Panc1 (cell line): ENCODE measurements at regions not wholly inside any gene's neighbourhood (a gene's known extent, or its start where the extent isn't known, plus 50 kb on each side); places are given as distances from the start of the nearest gene placed in this dataset.

Source experiments
- ATAC-seq: fragments of 200-7000 bp; cut with Tn5 transposase; 2 replicates; pipeline ENCODE4 v1.9.1; 2020; ENCODE audit warnings: mild to moderate bottlenecking, moderate library complexity
- BruUV-seq: library from RNA; stranded (reverse); fragments of 400-500 nt; replicated peaks from 2 replicates; lab custom pipeline; 2021; lab: Mats Ljungman, UMichigan
- CTCF ChIA-PET: fragments of 300-600 bp; sonication (Branson Sonifier 250); formaldehyde crosslinking; loops from one replicate; lab custom pipeline; 2022; ENCODE audit warnings: antibody characterized with exemption; lab: Charles Lee
- POLR2A ChIA-PET: fragments of 300-600 bp; sonication (Branson Sonifier 250); formaldehyde crosslinking; loops from one replicate; lab custom pipeline; 2022; ENCODE audit warnings: antibody characterized with exemption; lab: Charles Lee
- DNase-seq: peaks from one replicate; pipeline ENCODE4 v3.0.0-alpha.2; 2010; ENCODE audit warnings: low read depth, low spot score
- H3K27ac ChIP-seq: 2 replicates; pipeline ENCODE4 v1.5.1; 2011; ENCODE audit warnings: mild to moderate bottlenecking, low read length, inconsistent platforms
- H3K27me3 ChIP-seq: fragments of 200-500 bp; sonication (Bioruptor generic); 2 replicates; pipeline ENCODE4 v1.6.0; 2014; ENCODE audit warnings: low read length, inconsistent platforms; ENCODE audit not compliant: control insufficient read depth, insufficient read depth
- H3K36me3 ChIP-seq: fragments of 200-500 bp; sonication (Bioruptor generic); 2 replicates; pipeline ENCODE4 v1.5.1; 2014; ENCODE audit warnings: inconsistent platforms, mild to moderate bottlenecking, low read length, moderate library complexity; ENCODE audit not compliant: control insufficient read depth, insufficient read depth
- H3K4me1 ChIP-seq: 2 replicates; pipeline ENCODE4 v1.5.1; 2011; ENCODE audit warnings: inconsistent platforms, mild to moderate bottlenecking, low read length, moderate library complexity; ENCODE audit not compliant: control insufficient read depth, insufficient read depth
- H3K4me3 ChIP-seq, 2 experiments: 2 replicates each; pipeline ENCODE4 v1.5.1; 2011 to 2012; ENCODE audit warnings: low read depth in 2 of 2, low read length in 2 of 2, mild to moderate bottlenecking in 2 of 2, inconsistent platforms in 1 of 2, moderate library complexity in 1 of 2
- H3K9me3 ChIP-seq: fragments of 200-500 bp; sonication (Bioruptor generic); 2 replicates; pipeline ENCODE4 v1.5.1; 2014; ENCODE audit warnings: low read depth, mild to moderate bottlenecking, inconsistent platforms, low read length, moderate library complexity; ENCODE audit not compliant: control insufficient read depth, insufficient read depth
- POLR2AphosphoS5 ChIP-seq: IDR thresholded peaks from 2 replicates; pipeline ENCODE4 v1.6.1; 2012; ENCODE audit warnings: mild to moderate bottlenecking, low read depth, low read length, moderate library complexity
- SIN3A ChIP-seq: IDR thresholded peaks from 2 replicates; pipeline ENCODE4 v1.6.1; 2012; ENCODE audit warnings: low read depth, mild to moderate bottlenecking, low read length, moderate library complexity, borderline replicate concordance; ENCODE audit not compliant: insufficient read depth
- TCF7L2 ChIP-seq: IDR thresholded peaks from 2 replicates; pipeline ENCODE4 v1.6.1; 2011; ENCODE audit warnings: mild to moderate bottlenecking, low read depth, low read length, inconsistent platforms
- in situ Hi-C: cut with HindIII; loops from 2 replicates; pipeline ENCODE4 v1.10.0; 2016; ENCODE audit warnings: low sequenced_read_pairs, low pct_unique_long_range_greater_than_20kb
- intact Hi-C: fragments of 100-400 bp; cut with micrococcal nuclease; formaldehyde crosslinking; loops from one replicate; pipeline ENCODE4 v1.10.0; 2022; ENCODE audit not compliant: unreplicated experiment
- TF ChIP-seq, protein P1 (sequence below): fragments of 450-650 bp; IDR thresholded peaks from 2 replicates; pipeline ENCODE4 v1.5.1; 2017; ENCODE audit warnings: mild to moderate bottlenecking
- TF ChIP-seq, protein P2 (sequence below), 2 experiments: IDR thresholded peaks; 2 replicates each; pipeline ENCODE4 v1.6.1; 2011 to 2012; ENCODE audit warnings: low read depth in 2 of 2, control low read depth in 1 of 2, low read length in 1 of 2, mild to moderate bottlenecking in 1 of 2, moderate library complexity in 1 of 2; ENCODE audit not compliant: insufficient read depth in 1 of 2

DNA sequence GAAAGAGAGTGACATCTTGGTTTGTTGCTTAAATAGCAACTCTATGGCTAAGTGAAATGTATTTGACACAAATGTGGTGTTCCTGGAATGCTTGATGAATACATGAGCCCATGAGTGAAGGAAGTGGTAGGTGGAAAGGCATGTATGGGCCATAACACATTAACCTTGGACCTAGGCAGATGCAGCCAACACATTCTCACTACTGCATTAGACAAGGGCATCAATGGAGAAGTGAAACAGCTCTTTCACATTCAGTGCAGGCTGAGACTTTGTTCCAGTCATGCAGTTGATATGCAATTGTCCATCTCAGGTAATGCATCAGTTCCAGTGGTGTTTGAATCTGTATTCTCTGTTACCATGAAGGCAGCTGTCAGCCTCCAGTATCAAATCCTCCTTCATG, 133.6 kb downstream of the HS3ST3B1 start:
- ATAC-seq (no peak), DNase-seq (no peak)
- POLR2A ChIA-PET: no interaction called here
- no peak overlapping the region for H3K27ac ChIP-seq
- intact Hi-C loops (no loop called here), in situ Hi-C loops (no loop called here)
- CTCF ChIA-PET: no interaction called here
- H3K27me3 ChIP-seq: no peaks in the 10 kb centered on the region
- no peaks in the 10 kb centered on the region for H3K4me1 ChIP-seq
- H3K36me3 ChIP-seq: no peaks in the 10 kb centered on the region
- BruUV-seq: no TSS peak
- H3K9me3 ChIP-seq: no peaks in the 10 kb centered on the region
- H3K4me3 ChIP-seq: no peak overlapping the region
- TF ChIP-seq, protein P1, sequence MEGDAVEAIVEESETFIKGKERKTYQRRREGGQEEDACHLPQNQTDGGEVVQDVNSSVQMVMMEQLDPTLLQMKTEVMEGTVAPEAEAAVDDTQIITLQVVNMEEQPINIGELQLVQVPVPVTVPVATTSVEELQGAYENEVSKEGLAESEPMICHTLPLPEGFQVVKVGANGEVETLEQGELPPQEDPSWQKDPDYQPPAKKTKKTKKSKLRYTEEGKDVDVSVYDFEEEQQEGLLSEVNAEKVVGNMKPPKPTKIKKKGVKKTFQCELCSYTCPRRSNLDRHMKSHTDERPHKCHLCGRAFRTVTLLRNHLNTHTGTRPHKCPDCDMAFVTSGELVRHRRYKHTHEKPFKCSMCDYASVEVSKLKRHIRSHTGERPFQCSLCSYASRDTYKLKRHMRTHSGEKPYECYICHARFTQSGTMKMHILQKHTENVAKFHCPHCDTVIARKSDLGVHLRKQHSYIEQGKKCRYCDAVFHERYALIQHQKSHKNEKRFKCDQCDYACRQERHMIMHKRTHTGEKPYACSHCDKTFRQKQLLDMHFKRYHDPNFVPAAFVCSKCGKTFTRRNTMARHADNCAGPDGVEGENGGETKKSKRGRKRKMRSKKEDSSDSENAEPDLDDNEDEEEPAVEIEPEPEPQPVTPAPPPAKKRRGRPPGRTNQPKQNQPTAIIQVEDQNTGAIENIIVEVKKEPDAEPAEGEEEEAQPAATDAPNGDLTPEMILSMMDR: no peak
- TF ChIP-seq, protein P2, sequence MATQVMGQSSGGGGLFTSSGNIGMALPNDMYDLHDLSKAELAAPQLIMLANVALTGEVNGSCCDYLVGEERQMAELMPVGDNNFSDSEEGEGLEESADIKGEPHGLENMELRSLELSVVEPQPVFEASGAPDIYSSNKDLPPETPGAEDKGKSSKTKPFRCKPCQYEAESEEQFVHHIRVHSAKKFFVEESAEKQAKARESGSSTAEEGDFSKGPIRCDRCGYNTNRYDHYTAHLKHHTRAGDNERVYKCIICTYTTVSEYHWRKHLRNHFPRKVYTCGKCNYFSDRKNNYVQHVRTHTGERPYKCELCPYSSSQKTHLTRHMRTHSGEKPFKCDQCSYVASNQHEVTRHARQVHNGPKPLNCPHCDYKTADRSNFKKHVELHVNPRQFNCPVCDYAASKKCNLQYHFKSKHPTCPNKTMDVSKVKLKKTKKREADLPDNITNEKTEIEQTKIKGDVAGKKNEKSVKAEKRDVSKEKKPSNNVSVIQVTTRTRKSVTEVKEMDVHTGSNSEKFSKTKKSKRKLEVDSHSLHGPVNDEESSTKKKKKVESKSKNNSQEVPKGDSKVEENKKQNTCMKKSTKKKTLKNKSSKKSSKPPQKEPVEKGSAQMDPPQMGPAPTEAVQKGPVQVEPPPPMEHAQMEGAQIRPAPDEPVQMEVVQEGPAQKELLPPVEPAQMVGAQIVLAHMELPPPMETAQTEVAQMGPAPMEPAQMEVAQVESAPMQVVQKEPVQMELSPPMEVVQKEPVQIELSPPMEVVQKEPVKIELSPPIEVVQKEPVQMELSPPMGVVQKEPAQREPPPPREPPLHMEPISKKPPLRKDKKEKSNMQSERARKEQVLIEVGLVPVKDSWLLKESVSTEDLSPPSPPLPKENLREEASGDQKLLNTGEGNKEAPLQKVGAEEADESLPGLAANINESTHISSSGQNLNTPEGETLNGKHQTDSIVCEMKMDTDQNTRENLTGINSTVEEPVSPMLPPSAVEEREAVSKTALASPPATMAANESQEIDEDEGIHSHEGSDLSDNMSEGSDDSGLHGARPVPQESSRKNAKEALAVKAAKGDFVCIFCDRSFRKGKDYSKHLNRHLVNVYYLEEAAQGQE (IDR thresholded peaks at IDR 0.05; ENCODE audit: insufficient read depth in 1 of 2, low read depth in 2 of 2, low read length in 1 of 2): no peak
- TF ChIP-seq SIN3A (no peak), POLR2AphosphoS5 (no peak), TCF7L2 (no peak)

DNA sequence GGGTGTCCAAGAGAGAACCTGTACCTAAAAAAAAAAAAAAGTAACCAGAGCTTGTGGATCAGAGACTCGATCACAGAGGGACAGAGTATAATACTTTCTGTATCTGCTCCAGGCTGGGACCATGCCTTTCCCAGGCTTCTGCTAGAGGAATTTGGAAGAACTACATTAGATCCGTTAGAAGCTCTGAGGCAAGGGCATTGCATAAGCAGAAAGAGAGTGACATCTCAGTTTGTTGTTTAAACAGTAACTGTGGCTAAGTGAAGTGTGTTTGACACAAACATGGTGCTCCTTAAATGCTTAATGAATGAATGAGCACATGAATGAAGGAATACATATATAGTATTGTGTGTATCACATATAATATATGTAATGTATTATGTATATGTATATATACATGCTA, 131.2 kb downstream of the HS3ST3B1 start:
- ChIA-PET CTCF (no interaction called here), POLR2A (no interaction called here)
- in situ Hi-C loops (no loop called here), intact Hi-C loops (no loop called here)
- Histone ChIP-seq H3K36me3 (no peaks in the 10 kb centered on the region), H3K4me3 (no peak overlapping the region), H3K4me1 (no peaks in the 10 kb centered on the region), H3K27ac (no peak overlapping the region), H3K9me3 (no peaks in the 10 kb centered on the region), H3K27me3 (no peaks in the 10 kb centered on the region)
- no peak for TF ChIP-seq POLR2AphosphoS5
- TF ChIP-seq SIN3A: no peak
- TF ChIP-seq, protein P1: no peak
- TF ChIP-seq, protein P2 (IDR thresholded peaks at IDR 0.05; ENCODE audit: insufficient read depth in 1 of 2, low read depth in 2 of 2, low read length in 1 of 2): no peak
- TF ChIP-seq TCF7L2: no peak
- ATAC-seq: no peak
- BruUV-seq: no TSS peak
- no peak for DNase-seq
